ENCODE measurements at regions not wholly inside any gene's neighbourhood (a gene's known extent, or its start where the extent isn't known, plus 50 kb on each side); places are given as distances from the start of the nearest gene placed in this dataset.

- Histone ChIP-seq H3K27me3 (replicated peaks in 1 of 2; ENCODE audit: control insufficient read depth in 2 of 2, extremely low read depth in 1 of 2, insufficient read depth in 2 of 2, low read length in 1 of 2) (no peaks in the 10 kb centered on the region), H3K36me3 (ENCODE audit: control insufficient read depth in 2 of 2, extremely low read depth in 1 of 2, insufficient read depth in 1 of 2, low read length in 1 of 2) (no peaks in the 10 kb centered on the region), H3K9me3 (no peaks in the 10 kb centered on the region), H3K4me3 (ENCODE audit: control insufficient read depth in 1 of 2, extremely low read depth in 1 of 2, low read length in 1 of 2) (no peak overlapping the region), H3K4me1 (ENCODE audit: control insufficient read depth in 1 of 2, extremely low read depth in 1 of 2, insufficient read depth in 2 of 2, low read length in 2 of 2) (peaks cover 0 to 9% of the 10 kb centered on the region in 2 experiments), H3K27ac (ENCODE audit: low read length) (no peak overlapping the region)
- Mint-ChIP-seq H3K9me3 (no peaks in the 10 kb centered on the region), H3K4me3 (no peak overlapping the region), H3K4me1 (peaks cover 0 to 10% (median 0%) of the 10 kb centered on the region in 3 donors), H3K36me3 (no peaks in the 10 kb centered on the region), H3K27ac (no peak overlapping the region), H3K27me3 (peaks cover 0 to 3% of the 10 kb centered on the region in 2 donors)
- ATAC-seq (replicated peaks in 1 of 4): no peak
- 20% methylated on average over 1 of the region's 5 CpGs for WGBS (ENCODE audit: insufficient coverage)
- CTCF ChIA-PET: no interaction called here
- POLR2A ChIA-PET: no interaction called here
- no peak for DNase-seq
Measured at GRCh38 chr7:16061011-16061410, 360.3 kb downstream of the CRPPA start.

DNA sequence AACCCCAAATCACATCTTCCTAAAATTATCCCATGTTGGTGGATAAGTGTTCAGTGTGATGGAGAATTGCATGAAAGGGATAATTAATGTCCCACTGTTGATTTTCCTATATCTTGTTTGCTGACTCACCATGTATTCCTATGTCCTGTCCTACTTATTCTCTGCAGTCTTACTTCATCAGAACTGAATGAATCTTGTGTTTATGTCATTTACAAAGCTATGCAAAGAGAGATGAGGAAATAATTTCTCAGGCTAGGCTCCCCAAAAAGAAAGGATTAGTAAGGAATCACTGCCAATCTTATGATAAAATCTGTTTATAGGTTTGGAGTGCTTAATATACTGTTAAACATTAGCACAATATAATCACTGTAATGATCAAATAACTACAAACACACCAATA lies 360.8 kb downstream of the CRPPA start:
- H3K36me3 ChIP-seq (ENCODE audit: control insufficient read depth in 2 of 2, extremely low read depth in 1 of 2, insufficient read depth in 1 of 2, low read length in 1 of 2): no peaks in the 10 kb centered on the region
- Mint-ChIP-seq H3K4me3 (no peak overlapping the region), H3K4me1 (peaks cover 0 to 10% (median 0%) of the 10 kb centered on the region in 3 donors), H3K9me3 (no peaks in the 10 kb centered on the region), H3K36me3 (no peaks in the 10 kb centered on the region), H3K27me3 (peaks cover 0 to 3% of the 10 kb centered on the region in 2 donors), H3K27ac (no peak overlapping the region)
- H3K9me3 ChIP-seq: no peaks in the 10 kb centered on the region
- ChIA-PET POLR2A (no interaction called here), CTCF (no interaction called here)
- no peak overlapping the region for H3K27ac ChIP-seq (ENCODE audit: low read length)
- no peak overlapping the region for H3K4me3 ChIP-seq (ENCODE audit: control insufficient read depth in 1 of 2, extremely low read depth in 1 of 2, low read length in 1 of 2)
- ATAC-seq (replicated peaks in 1 of 4) (no peak), DNase-seq (no peak)
- no peaks in the 10 kb centered on the region for H3K27me3 ChIP-seq (replicated peaks in 1 of 2; ENCODE audit: control insufficient read depth in 2 of 2, extremely low read depth in 1 of 2, insufficient read depth in 2 of 2, low read length in 1 of 2)
- peaks cover 0 to 9% of the 10 kb centered on the region in 2 experiments for H3K4me1 ChIP-seq (ENCODE audit: control insufficient read depth in 1 of 2, extremely low read depth in 1 of 2, insufficient read depth in 2 of 2, low read length in 2 of 2)

DNA sequence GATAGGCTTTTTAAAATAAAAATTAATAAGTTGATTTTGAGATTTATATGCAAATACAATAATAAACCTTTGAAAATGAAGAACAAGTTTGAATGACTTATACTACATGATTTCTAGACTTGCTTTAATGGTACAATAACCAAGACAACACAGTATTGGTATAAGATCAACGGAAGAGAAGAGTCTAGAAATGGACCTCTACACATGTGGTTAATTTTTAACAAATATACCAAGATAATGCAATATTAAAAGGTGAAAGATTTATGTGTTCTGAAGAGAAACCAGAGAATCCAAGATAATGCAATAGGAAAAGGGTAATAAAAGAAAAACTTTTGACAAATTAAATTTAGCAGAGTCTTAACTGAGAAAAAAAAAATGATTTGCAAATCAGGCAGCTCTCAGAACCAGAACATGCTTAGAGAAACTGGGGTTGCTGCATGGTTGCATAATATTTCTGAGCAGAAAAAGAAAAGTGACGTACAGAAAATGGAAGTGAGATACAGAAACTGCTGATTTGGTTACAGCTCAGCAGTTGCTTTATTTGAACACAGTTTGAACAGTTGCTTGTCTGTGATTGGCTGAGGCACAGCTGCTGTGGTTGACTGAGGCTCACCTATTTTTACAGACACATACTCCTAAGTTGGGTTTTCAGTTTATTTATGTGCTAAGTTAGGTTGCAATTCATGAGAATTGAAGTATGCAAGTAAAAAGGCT lies 365.9 kb downstream of the CRPPA start:
- no peak for DNase-seq
- no peaks in the 10 kb centered on the region for H3K36me3 Mint-ChIP-seq
- Histone ChIP-seq H3K9me3 (no peaks in the 10 kb centered on the region), H3K27ac (ENCODE audit: low read length) (no peak overlapping the region), H3K27me3 (replicated peaks in 1 of 2; ENCODE audit: control insufficient read depth in 2 of 2, extremely low read depth in 1 of 2, insufficient read depth in 2 of 2, low read length in 1 of 2) (no peaks in the 10 kb centered on the region), H3K36me3 (ENCODE audit: control insufficient read depth in 2 of 2, extremely low read depth in 1 of 2, insufficient read depth in 1 of 2, low read length in 1 of 2) (no peaks in the 10 kb centered on the region), H3K4me3 (ENCODE audit: control insufficient read depth in 1 of 2, extremely low read depth in 1 of 2, low read length in 1 of 2) (no peak overlapping the region), H3K4me1 (ENCODE audit: control insufficient read depth in 1 of 2, extremely low read depth in 1 of 2, insufficient read depth in 2 of 2, low read length in 2 of 2) (no peaks in the 10 kb centered on the region)
- CTCF ChIA-PET: no interaction called here
- H3K27ac Mint-ChIP-seq: no peak overlapping the region
- no peak for ATAC-seq (replicated peaks in 1 of 4)
- no peak overlapping the region for H3K4me3 Mint-ChIP-seq
- H3K27me3 Mint-ChIP-seq: no peaks in the 10 kb centered on the region
- WGBS (ENCODE audit: insufficient coverage): 40% methylated on average over 1 of the region's 2 CpGs
- no peaks in the 10 kb centered on the region for H3K9me3 Mint-ChIP-seq
- POLR2A ChIA-PET: no interaction called here
- H3K4me1 Mint-ChIP-seq: no peaks in the 10 kb centered on the region

DNA sequence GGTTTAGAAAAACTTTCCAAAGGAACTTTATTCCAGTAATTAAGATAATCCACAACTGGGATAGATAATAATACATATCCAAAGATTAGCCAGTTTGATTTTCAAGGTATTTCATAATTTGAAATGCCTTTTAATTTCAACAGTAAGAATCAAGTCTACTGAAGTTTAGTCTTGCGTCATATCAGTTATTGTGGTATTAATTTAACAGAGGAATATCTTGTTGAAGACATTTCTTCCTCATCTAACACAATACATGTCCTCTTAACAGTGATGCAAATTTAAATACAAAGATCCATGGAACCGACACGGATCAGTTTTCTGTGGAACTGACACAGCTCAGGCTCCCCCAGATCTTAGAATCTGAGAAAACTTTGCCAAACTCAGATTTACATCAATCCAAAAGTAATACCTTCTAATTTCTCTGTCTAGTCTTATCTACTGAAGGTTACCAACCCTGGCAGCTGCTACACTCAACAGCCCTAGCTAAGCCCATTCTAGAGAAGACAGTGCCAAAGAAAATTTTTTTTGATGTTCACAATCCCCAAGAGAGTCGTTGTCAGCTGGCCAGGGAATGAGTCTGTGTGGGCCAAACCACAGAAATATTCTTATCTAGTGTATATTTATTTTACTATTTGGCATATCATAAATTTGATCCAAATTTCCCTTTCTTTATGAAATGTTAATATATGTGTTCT lies 365.2 kb upstream of the MEOX2 start:
- Mint-ChIP-seq H3K27me3 (no peaks in the 10 kb centered on the region), H3K4me1 (no peaks in the 10 kb centered on the region), H3K4me3 (no peak overlapping the region), H3K9me3 (no peaks in the 10 kb centered on the region), H3K36me3 (no peaks in the 10 kb centered on the region), H3K27ac (no peak overlapping the region)
- ATAC-seq (replicated peaks in 1 of 4): no peak
- 67% methylated on average over 2 of the region's 4 CpGs for whole genome bisulfite sequencing (ENCODE audit: insufficient coverage)
- Histone ChIP-seq H3K4me3 (ENCODE audit: control insufficient read depth in 1 of 2, extremely low read depth in 1 of 2, low read length in 1 of 2) (no peak overlapping the region), H3K27ac (ENCODE audit: low read length) (no peak overlapping the region), H3K36me3 (ENCODE audit: control insufficient read depth in 2 of 2, extremely low read depth in 1 of 2, insufficient read depth in 1 of 2, low read length in 1 of 2) (no peaks in the 10 kb centered on the region), H3K9me3 (no peaks in the 10 kb centered on the region), H3K4me1 (ENCODE audit: control insufficient read depth in 1 of 2, extremely low read depth in 1 of 2, insufficient read depth in 2 of 2, low read length in 2 of 2) (no peaks in the 10 kb centered on the region), H3K27me3 (replicated peaks in 1 of 2; ENCODE audit: control insufficient read depth in 2 of 2, extremely low read depth in 1 of 2, insufficient read depth in 2 of 2, low read length in 1 of 2) (no peaks in the 10 kb centered on the region)
- ChIA-PET CTCF (no interaction called here), POLR2A (no interaction called here)
- no peak for DNase-seq

DNA sequence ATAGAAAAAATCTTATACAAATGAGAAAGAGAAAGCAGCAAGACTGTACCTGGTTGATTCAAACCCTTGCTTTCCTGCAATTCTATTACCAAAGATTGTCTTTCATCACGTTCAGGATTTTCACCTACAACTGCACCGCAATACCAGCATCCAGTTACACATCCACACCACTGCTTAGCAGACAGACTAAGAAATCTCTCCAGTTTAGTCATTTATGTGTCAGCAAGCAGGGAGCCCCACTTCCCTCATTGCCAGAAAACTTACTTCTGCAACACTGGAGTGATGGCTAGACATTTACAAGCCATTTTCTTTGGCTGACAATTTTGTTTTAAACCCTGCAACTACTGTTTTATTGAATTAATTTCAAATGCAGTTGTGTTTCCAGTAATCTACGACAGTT lies 359.6 kb upstream of the MEOX2 start:
- ATAC-seq (replicated peaks in 1 of 4): no peak
- CTCF ChIA-PET: no interaction called here
- no peaks in the 10 kb centered on the region for H3K4me1 Mint-ChIP-seq
- no peak overlapping the region for H3K4me3 Mint-ChIP-seq
- no peak overlapping the region for H3K27ac Mint-ChIP-seq
- 61% methylated on average over 2 of the region's 3 CpGs for WGBS (ENCODE audit: insufficient coverage)
- POLR2A ChIA-PET: interaction anchor here in 1 of 2 donors (0.7 kb wide), 1 partner anchor 92 kb away, joined by 3 read pairs; no protein-coding TSS in a partner anchor
- Histone ChIP-seq H3K27ac (ENCODE audit: low read length) (no peak overlapping the region), H3K4me3 (ENCODE audit: control insufficient read depth in 1 of 2, extremely low read depth in 1 of 2, low read length in 1 of 2) (no peak overlapping the region), H3K9me3 (no peaks in the 10 kb centered on the region), H3K27me3 (replicated peaks in 1 of 2; ENCODE audit: control insufficient read depth in 2 of 2, extremely low read depth in 1 of 2, insufficient read depth in 2 of 2, low read length in 1 of 2) (no peaks in the 10 kb centered on the region), H3K4me1 (ENCODE audit: control insufficient read depth in 1 of 2, extremely low read depth in 1 of 2, insufficient read depth in 2 of 2, low read length in 2 of 2) (no peaks in the 10 kb centered on the region), H3K36me3 (ENCODE audit: control insufficient read depth in 2 of 2, extremely low read depth in 1 of 2, insufficient read depth in 1 of 2, low read length in 1 of 2) (no peaks in the 10 kb centered on the region)
- H3K9me3 Mint-ChIP-seq: no peaks in the 10 kb centered on the region
- H3K27me3 Mint-ChIP-seq: no peaks in the 10 kb centered on the region
- H3K36me3 Mint-ChIP-seq: no peaks in the 10 kb centered on the region
- DNase-seq: no peak

DNA sequence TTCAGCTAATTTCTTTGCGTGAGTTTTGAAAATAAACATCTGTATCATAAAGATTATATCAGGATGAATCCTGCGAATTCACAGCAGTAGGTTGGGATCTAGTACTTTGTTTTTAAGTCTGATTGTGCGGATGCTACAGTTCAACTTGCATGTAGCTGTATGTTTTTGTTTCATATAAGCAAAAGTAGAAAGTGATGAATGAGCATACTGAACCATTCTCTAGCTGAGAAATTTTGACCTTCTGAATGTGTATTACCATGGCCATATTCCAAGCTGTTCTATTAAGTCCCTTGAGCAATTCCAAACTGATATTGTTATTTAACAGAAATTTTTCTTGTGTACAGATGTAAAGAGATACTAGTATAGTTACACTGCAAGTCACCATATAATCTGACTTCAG lies 358.8 kb upstream of the MEOX2 start:
- Mint-ChIP-seq H3K9me3 (no peaks in the 10 kb centered on the region), H3K27ac (no peak overlapping the region), H3K27me3 (no peaks in the 10 kb centered on the region), H3K4me3 (no peak overlapping the region), H3K4me1 (no peaks in the 10 kb centered on the region), H3K36me3 (no peaks in the 10 kb centered on the region)
- Histone ChIP-seq H3K27ac (ENCODE audit: low read length) (no peak overlapping the region), H3K4me3 (ENCODE audit: control insufficient read depth in 1 of 2, extremely low read depth in 1 of 2, low read length in 1 of 2) (no peak overlapping the region), H3K4me1 (ENCODE audit: control insufficient read depth in 1 of 2, extremely low read depth in 1 of 2, insufficient read depth in 2 of 2, low read length in 2 of 2) (no peaks in the 10 kb centered on the region), H3K36me3 (ENCODE audit: control insufficient read depth in 2 of 2, extremely low read depth in 1 of 2, insufficient read depth in 1 of 2, low read length in 1 of 2) (no peaks in the 10 kb centered on the region), H3K27me3 (replicated peaks in 1 of 2; ENCODE audit: control insufficient read depth in 2 of 2, extremely low read depth in 1 of 2, insufficient read depth in 2 of 2, low read length in 1 of 2) (no peaks in the 10 kb centered on the region), H3K9me3 (no peaks in the 10 kb centered on the region)
- DNase-seq: no peak
- no peak for ATAC-seq (replicated peaks in 1 of 4)
- CTCF ChIA-PET: no interaction called here
- POLR2A ChIA-PET: no interaction called here
- WGBS (ENCODE audit: insufficient coverage): no CpG with 5 or more reads among the region's 3 CpGs

GRCh38 chr7:16044645-16045044 lies 358.2 kb upstream of the MEOX2 start:
- DNase-seq: no peak
- ChIA-PET POLR2A (no interaction called here), CTCF (no interaction called here)
- Histone ChIP-seq H3K4me3 (ENCODE audit: control insufficient read depth in 1 of 2, extremely low read depth in 1 of 2, low read length in 1 of 2) (no peak overlapping the region), H3K4me1 (ENCODE audit: control insufficient read depth in 1 of 2, extremely low read depth in 1 of 2, insufficient read depth in 2 of 2, low read length in 2 of 2) (no peaks in the 10 kb centered on the region), H3K9me3 (no peaks in the 10 kb centered on the region), H3K36me3 (ENCODE audit: control insufficient read depth in 2 of 2, extremely low read depth in 1 of 2, insufficient read depth in 1 of 2, low read length in 1 of 2) (no peaks in the 10 kb centered on the region), H3K27me3 (replicated peaks in 1 of 2; ENCODE audit: control insufficient read depth in 2 of 2, extremely low read depth in 1 of 2, insufficient read depth in 2 of 2, low read length in 1 of 2) (no peaks in the 10 kb centered on the region), H3K27ac (ENCODE audit: low read length) (no peak overlapping the region)
- Mint-ChIP-seq H3K4me1 (no peaks in the 10 kb centered on the region), H3K36me3 (no peaks in the 10 kb centered on the region), H3K4me3 (no peak overlapping the region), H3K27me3 (no peaks in the 10 kb centered on the region), H3K9me3 (no peaks in the 10 kb centered on the region), H3K27ac (no peak overlapping the region)
- ATAC-seq (replicated peaks in 1 of 4): no peak
